Adrenal gland (tissue), 5 donors: ENCODE measurements at regions not wholly inside any gene's neighbourhood (a gene's known extent, or its start where the extent isn't known, plus 50 kb on each side); places are given as distances from the start of the nearest gene placed in this dataset.

Experiments
- CTCF ChIP-seq, 6 experiments: fragments of 450-650 bp in 4 of 6; fragments of 200-600 bp in 2 of 6; sonication (generic) in 1 of 6; IDR thresholded peaks; 1 replicate in 5 of 6; 2 replicates in 1 of 6; pipeline versions ENCODE4 v1.5.1 to v1.8.0; 2016 to 2021; ENCODE audit warnings: antibody characterized with exemption in 6 of 6, mild to moderate bottlenecking in 2 of 6, moderate library complexity in 1 of 6
- POLR2A ChIP-seq, 2 donors: fragments of 450-650 bp; IDR thresholded peaks; one replicate each; pipeline ENCODE4 v1.6.1; 2017; ENCODE audit warnings: antibody characterized with exemption in 2 of 2, mild to moderate bottlenecking in 2 of 2, moderate library complexity in 1 of 2
- donor health status: DM: no; HTN: no; CAD: no.

- TF ChIP-seq CTCF (IDR thresholded peaks at IDR 0.05): no peak
- no peak for TF ChIP-seq POLR2A (IDR thresholded peaks at IDR 0.05)
These were observed 79.4 kb upstream of the NXPH1 start for GRCh38 chr7:8353991-8354390.
